ENCODE measurements at regions not wholly inside any gene's neighbourhood (a gene's known extent, or its start where the extent isn't known, plus 50 kb on each side); places are given as distances from the start of the nearest gene placed in this dataset.
A peak's percentile ranks its signal among the peaks of the same experiment; 100 is the strongest.

DNA sequence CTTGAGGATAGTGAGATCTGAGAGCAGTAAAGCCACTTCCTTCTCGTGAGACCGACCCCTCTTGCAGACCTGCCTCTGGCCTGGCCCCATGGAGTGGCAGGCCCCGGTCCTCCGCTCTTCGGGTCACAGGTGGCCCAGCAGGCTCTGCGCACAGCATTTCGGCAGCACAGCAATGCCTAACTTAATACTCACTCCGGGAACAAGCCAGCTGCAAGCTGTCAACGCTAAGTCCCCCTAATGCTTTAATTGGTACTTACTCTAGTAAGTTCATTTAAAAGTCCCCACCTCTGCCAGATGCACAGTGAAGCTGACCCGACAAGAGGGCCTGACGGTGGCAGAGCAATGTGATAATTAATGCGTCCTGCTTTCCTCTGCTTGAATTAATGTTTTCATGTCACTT is 349.3 kb upstream of the B3GAT1 start:
- no peak for DNase-seq

DNA sequence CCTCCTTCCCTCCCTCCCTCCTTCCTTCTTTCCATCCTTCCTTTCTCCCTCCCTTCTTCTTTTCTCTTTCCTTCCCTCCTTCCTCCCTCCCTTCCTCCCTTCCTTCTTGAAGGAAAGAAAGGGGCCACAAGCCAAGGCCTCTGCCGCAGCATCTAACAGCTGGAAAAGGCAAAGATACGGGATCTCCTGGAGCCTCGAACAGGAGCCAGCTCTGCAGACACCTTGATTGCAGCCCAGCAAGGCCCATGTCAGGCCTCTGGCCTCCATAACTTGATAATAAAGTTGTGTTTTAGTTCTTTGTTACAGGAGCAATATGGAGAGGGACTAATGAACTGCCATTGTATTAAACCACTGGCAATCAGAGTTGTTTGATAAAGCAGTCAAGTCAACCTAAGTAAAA is 348.9 kb upstream of the B3GAT1 start:
- DNase-seq, result no peak

DNA sequence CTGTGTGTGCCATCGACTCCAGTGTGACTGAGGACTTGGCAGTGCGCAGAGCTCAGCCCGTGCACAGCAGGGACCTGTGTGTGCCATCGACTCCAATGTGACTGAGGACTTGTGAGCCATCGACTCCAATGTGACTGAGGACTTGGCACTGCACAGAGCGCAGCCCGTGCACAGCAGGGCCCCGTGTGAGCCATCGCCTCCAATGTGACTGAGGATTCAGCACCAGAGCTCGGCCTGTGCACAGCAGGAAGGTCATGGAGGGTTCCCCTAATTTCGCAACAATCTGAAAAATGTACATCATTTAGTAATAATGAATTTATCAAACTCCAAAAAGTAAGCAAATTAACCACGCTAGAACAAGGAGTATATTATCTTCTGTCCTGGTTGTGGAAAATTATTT is 348.3 kb upstream of the B3GAT1 start:
- peak in 1 of 14 donors; percentile 15 for DNase-seq

DNA sequence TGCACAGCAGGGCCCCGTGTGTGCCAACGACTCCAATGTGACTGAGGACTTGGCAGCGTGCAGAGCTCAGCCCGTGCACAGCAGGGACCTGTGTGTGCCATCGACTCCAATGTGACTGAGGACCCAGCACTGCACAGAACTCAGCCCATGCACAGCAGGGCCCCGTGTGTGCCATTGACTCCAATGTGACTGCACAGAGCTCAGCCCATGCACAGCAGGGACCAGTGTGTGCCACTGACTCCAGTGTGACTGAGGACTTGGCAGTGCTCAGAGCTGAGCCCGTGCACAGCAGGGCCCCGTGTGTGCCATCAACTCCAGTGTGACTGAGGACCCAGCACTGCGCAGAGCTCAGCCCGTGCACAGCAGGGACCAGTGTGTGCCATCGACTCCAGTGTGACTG is 347.8 kb upstream of the B3GAT1 start:
- DNase-seq, result peak in 1 of 14 donors; percentile 14

DNA sequence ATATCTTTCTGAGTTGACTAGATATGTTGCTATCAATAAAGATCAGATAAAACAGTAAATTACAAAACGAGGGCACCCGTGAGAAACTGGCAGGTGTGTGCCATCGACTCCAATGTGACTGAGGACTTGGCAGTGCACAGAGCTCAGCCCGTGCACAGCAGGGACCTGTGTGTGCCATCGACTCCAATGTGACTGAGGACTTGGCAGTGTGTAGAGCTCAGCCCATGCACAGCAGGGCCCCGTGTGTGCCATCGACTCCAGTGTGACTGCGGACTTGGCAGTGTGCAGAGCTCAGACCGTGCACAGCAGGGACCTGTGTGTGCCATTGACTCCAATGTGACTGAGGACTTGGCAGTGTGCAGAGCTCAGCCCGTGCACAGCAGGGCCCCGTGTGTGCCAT is 347.2 kb upstream of the B3GAT1 start:
- DNase-seq, result peak in 1 of 14 donors; percentile 57

DNA sequence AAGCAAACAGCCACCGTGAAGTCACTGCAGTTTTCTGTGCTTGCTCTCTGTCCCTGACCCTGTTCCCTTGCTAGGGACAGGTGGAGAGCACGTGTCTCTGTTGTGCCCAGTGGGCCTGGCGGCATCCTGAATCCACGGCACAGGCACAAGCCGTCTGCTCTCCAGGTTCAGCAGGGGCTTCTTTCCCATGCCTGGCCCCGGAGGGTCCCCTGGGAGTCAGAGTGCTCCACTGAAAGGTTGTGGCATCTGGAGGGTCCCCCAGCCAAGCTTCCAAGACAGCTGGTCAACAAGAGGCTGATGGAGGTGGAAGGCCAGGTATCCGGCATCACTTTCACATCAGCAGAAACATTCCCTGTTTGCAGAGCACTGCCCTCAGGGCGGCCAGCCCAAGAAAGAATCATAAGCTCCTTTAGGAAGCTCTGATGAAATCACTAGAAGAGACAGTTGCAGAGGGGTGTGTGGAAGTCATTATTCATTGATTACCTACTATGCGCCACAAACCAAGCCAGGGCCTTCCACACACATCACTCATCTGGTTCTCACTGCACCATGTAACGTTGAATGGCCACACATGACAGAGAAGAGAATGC is 346.4 kb upstream of the B3GAT1 start:
- DNase-seq, result no peak

DNA sequence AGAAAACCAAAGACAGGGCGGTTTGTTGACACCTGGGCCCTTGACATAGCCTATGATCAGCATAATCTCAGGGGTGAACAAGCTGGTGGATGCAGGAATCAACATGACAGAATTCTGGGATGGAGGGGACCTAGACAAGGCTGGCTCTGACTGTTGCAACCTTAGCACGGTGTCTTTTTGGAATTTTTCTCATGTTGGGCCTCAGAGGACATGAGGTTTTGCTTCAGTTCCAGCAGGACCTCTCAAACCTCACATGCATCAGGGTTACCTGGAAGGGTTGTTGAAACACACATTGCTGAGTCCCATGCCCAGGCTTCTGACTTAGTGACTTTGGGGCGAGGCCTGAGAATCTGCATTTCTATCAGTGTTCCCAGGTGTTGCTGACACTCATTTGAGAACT is 345.6 kb upstream of the B3GAT1 start:
- no peak for DNase-seq

DNA sequence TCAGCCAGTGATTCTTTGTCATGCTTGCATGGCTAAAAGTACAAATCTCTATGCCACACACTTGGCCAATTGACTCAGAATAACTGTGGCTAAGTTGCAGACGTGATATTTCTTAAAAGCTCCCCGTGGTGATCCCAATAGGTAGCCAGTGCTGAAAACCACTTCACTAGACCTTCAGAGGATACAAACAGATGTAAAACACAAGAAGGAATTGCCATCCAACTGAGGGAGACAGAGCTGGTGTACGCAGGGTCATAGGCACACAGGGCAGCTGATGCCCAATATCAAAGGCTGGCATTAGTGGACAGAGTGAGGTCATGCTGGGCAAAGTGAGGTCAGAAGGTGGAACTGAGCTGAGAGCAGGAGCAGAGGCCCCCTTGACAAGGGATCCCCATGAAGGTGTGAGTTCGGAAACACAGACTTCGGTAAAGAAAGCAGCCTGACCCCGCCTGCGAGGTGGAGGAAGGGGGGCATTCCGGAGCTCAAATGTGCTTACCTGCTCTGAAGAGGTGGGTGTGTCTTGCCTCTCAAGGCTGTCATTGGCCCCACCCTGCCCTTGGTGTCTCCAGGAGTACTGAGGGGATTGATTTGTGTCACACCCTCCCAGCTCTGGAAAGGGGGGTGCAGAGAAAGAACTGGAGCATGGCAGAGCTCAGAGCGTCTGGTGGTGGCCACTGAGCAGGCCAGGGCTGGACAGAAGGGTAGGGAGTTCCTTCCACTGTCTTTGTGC is 344.9 kb upstream of the B3GAT1 start:
- no peak for DNase-seq

DNA sequence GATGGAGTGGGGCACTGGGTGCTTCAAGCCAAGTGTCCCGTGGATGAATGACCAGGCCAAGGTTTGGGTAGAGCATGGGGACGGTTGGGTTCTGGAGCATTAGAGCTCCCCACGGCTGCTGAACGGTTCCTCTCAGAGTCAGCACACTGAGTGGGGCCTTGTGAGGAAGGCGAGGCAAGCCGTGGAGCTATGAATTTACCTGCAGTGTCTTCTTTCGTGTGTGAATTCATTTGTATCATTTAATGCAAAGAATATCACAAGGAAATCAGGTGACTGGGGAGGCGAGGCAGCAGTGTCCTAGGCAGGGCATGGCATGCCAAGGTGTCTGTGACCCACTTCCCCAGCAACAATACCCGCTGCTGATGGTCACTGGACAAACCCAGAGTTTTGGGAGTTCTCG is 343.5 kb upstream of the B3GAT1 start:
- no peak for DNase-seq

DNA sequence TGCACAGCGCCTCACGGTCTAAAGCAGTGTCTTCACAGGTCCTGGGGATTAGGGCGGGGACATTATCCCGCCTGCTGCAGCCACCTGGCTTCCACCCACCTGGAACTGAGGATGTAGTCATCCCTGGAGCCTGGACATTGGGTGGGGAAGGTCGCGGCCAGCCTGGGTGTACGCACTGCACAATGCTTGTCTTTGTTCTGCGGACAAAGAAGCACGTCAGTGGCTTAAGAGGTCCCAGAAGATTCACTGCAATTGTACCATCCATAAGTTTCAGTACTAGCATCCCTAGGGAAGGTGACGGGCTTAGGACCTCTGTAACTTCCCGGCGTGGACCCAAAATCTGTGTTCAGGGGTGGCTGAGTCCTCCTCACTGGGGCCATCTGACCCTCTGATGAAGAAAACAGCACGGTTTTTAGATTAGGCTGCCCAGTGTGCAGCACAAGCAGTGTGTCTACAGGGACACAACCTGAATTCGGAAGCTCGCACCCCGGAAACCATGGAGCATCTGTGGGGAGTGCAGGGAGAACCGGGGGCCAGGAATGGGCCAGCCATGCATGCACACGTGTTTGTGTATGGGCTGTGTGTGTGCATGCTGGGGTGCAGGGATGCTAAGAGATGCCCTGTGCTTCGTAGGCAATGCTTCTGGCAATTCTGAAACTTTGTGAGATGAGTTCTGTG is 342.6 kb upstream of the B3GAT1 start:
- DNase-seq, result no peak

DNA sequence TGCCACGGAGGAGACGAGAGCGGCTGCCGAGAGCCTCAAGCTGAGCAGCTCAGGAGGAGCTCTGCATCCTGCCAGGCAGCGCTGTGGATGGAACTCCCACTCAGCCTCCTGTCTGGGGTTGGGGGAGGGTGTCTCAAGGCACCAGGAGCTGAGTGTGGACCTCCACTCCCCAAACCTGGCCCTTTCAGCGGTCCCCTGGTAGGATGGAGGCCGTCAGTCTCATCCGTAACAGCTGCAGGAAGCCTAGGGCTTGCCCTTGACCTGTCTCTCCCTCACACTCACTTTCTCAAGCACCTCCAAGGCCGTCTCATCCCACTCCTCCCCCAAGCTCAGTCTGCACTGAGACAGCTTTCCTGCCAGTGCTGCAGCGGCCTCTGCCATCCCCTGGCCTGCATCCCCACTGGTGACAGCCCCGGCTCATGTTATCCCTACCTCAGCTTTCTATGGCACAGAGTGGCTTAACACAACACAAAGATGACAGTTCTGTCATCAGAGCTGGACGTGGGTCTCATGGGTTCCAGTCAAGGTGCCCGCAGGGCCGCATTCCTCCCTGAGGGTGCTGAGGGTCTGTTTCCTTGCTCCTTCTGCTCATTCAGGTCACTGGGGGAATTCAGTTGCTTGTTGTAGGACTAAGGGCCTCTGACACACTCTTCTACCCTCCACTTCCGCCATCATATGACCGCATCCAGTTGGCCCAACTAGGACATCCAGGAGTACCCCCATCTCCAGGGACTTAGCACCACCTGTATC is 341.9 kb upstream of the B3GAT1 start:
- DNase-seq, result no peak

DNA sequence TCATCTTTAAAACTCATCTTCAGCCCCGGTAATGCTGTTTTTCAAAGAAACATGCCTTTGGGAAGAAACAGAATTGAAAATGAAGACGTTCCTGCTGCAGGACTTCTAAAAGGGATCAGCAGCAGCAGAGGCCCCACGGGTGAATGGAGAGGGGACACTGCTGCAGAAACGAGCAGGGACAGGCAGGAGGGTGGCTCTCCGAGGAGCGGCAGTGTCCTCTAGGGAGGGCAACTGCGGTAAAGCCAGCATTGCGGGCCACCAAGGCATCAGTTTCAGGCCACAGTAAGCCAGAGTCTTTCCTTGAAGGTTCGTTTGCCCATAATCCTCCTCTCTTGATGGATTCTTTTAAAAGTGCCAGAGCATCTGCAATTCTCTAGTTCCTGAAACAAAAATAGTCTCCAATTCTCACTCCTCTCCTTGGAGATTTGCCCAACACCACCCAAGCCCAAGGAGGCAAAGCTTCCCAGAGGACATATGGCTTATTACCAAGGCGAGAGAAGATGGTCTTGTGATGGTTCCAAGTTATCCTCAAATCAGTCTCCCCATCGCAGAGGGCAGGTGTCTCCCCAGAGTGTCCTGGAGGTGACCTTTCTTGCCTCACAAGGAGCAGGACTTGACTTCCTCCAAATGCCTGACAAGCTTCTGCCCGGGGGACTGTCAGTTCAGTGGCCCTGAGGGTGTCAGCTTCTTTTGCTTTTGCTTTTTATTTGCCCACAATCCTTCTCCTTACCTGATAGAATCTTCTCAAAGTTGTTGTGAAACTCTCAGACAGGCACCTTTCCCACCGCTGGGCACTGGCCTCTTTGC is 341.1 kb upstream of the B3GAT1 start:
- no peak for DNase-seq

DNA sequence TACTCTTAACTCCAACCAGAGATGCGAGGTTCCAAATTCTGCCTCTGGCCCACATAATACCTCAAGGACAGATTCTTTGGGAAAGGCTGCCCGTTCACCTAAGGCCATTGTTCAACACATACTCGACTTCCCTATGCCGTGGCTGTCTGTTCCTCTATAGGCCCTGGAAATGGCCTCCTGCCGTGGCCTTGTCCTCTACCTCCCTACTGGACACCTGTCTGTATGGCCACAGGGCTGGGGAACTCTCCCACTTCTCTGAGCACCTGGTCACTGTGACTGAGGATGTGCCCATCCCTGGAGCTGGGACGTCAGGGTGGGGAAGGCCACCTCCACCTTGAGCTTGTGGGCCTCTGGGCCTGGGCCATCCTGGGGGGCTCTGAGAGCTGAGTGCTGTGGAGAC is 340.5 kb upstream of the B3GAT1 start:
- no peak for DNase-seq

DNA sequence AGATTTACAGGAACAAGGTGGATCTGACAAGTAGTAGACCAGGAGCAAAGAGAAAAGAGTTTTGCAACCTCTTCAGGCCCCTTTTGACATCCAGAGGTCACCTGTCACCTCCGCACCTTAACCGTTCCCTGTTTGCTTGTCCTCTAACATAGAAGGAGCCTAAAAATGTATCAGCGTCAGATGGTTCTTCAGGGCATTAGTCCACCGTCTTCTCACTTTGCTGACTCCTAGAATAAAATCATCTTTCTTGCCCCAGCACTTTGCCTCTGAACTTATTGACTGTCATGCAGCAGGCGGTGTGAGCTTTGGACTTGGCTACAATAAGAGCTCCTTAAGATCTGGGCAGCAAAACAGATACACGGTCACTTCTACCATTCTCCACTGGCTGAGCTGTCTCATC is 339.7 kb upstream of the B3GAT1 start:
- DNase-seq, result no peak

DNA sequence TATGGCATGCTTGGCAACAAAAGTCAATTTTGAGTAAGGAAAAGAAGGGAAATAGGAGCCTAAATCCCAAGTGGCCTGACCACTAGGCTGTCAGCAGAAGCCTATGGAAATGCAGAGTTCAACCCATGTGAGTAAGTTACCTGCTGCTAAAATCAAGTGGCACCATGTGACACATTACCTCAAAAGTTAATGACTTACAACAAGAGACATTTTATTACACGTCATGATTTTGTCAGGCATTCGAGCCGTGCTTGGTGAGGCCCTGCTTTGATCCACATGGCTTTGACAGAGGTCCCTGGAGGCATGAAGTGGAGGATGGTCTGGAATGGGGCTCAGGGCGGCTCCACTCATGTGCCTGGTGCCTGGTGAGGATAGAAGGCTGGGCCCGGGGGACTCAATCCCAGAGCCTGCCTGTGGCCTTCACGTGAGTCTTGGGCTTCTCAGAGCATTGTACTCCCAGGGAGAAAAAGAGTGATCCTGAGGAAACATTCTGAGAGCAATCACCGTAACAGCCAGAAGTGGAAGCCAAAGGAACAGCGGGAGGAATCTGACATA is 339.1 kb upstream of the B3GAT1 start:
- no peak for DNase-seq

DNA sequence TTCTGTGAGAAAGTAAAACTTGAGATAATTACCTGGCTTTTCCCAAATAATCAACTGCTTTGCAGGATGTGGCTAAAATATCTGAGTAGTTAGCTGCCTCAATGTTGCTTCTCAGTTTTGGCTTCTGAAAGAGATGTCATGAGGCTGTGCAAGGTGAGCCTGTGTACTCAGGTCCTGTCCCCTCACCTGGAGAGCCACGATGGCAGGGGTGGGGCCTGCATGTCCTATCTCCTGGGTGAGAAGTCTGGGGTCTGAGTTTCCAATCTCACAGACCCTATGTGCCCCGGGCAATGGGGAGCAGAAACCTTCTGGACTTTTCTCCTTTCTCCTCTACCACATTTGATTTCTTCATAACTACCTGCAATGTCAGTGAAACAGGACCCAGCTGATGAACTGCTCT is 338.6 kb upstream of the B3GAT1 start:
- DNase-seq, result no peak

DNA sequence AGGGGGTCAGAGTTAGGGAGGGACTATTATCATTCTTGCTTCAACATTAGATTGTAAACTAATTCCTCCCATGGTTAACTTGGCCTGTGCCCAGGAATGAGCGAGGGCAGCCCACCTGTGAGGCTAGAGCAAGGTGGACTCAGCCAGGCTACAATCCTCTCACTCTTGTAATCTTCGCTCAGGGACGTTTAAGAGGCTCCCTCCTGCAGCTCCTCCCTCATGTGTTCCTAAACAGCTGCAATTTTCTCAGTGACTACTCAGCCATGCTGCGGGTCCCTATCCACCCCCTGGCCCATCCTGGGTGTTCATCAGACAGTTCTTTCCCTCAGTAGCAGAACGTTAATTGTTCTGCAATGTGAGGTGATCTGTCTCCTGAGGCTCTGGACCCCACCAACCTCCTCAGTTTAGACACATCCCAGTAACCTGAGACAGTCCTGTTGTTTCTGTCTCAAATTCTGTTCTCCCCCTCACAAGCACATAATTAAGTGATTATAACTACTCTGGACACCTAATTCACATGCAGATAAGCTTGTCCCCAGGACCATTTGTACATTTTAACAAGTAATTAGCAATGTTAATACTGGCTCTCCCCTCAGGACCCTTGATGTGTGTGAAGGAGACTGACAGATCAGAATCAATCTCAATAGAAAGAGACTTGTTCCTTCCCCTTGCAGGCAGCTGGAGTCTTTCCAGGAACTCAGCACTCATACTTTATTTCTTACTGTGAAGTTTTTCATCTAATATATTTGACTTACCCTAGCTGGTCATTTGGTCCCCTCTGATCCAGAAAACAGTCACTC is 337.2 kb upstream of the B3GAT1 start:
- DNase-seq, result no peak

DNA sequence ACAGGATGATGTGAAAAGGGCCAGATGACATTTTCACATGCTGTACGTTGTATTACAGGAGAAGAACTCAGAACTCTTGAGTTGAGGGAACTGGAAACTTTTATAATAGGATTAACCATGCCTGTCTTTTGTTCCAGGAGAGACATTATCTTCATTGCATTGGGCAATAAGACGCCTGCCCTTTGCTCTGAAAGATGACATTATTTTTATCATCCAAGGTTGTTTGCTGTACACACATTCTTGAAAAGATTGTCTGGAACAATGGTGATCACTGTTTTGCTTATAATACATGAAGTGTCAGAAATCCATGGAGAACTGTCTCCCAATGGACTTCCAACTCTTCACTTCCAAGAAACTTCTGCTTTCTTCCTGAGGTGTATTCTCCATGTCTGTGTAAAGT is 334.6 kb upstream of the B3GAT1 start:
- no peak for DNase-seq

DNA sequence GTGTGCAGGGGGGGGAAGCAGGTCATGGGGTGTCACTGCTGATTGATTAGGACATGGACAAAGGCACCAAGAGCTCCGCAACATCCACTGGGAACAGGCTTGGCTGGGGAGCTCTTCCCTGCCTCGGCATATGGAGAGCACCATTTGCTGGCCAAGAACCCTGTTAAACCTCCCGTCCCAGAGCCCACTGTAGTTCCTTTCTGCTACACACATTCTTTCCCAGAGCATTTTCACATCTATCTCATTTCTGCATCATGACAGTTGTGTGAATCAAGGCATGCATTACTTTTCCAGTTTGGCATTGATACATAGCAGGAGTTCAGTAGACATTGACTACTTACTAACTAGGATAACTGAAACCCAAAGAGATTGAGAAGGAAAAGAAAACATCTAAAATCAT is 333.4 kb upstream of the B3GAT1 start:
- no peak for DNase-seq

DNA sequence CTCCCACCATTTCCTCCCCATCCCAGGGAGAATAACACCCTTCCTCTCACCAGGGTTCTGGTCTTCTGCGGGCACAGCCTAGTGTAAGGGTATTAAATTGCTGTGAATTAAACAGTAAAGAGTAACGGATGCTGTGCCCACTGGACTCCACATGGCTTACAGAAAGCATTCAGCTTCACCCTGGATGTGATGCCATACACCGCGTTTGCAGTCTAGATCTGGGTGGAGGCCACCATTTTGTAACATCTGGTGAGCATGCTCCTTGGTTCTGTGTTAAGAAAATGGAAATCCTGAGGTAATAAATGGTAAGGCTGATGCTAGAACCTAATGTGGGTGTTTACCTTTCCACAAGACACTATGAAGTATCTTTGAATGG is 331.8 kb upstream of the B3GAT1 start:
- no peak for DNase-seq

All from C1 segment of cervical spinal cord (tissue), 14 donors.